GM19328 (cell line): ENCODE measurements at regions not wholly inside any gene's neighbourhood (a gene's known extent, or its start where the extent isn't known, plus 50 kb on each side); places are given as distances from the start of the nearest gene placed in this dataset.
"Not testable (repeated sequence)": the region's sequence is repeated elsewhere in the genome, so short reads cannot be mapped to it uniquely, and the experiment has no call there.

Experiments used
- ATAC-seq: cut with Tn5 transposase; IDR thresholded peaks from one replicate; pipeline ENCODE4 v1.9.1; 2021; ENCODE audit warnings: mild to moderate bottlenecking, moderate library complexity; ENCODE audit not compliant: unreplicated experiment

GRCh38 chr1:83167634-83168033 is 831.3 kb downstream of the TTLL7 start:
- not testable (repeated sequence) for ATAC-seq

GRCh38 chr1:83163879-83164475 is 835.0 kb downstream of the TTLL7 start:
- ATAC-seq: not testable (repeated sequence)

- ATAC-seq: not testable (repeated sequence)
These were observed 840.0 kb downstream of the TTLL7 start for GRCh38 chr1:83158924-83159323.

GRCh38 chr1:83154306-83154705 is 844.6 kb downstream of the TTLL7 start:
- not testable (repeated sequence) for ATAC-seq

- ATAC-seq: not testable (repeated sequence)
These were observed 847.6 kb downstream of the TTLL7 start for GRCh38 chr1:83151167-83151898.

GRCh38 chr1:83150479-83150878 is 848.5 kb downstream of the TTLL7 start:
- not testable (repeated sequence) for ATAC-seq

GRCh38 chr1:83145820-83146219 is 853.1 kb downstream of the TTLL7 start:
- not testable (repeated sequence) for ATAC-seq

- not testable (repeated sequence) for ATAC-seq
These were observed 856.1 kb downstream of the TTLL7 start for GRCh38 chr1:83142802-83143201.

GRCh38 chr1:83135524-83136157 is 863.3 kb downstream of the TTLL7 start:
- ATAC-seq: not testable (repeated sequence)

GRCh38 chr1:83134322-83135014 is 864.5 kb downstream of the TTLL7 start:
- ATAC-seq: not testable (repeated sequence)

- ATAC-seq: no peak
These were observed 867.3 kb downstream of the TTLL7 start for GRCh38 chr1:83131692-83131955.

GRCh38 chr1:83130886-83131691 is 867.8 kb downstream of the TTLL7 start:
- ATAC-seq: no peak

GRCh38 chr1:83129107-83129506 is 869.8 kb downstream of the TTLL7 start:
- ATAC-seq: no peak

GRCh38 chr1:83125456-83125855 is 873.5 kb downstream of the TTLL7 start:
- no peak for ATAC-seq

GRCh38 chr1:83123019-83123418 is 875.9 kb downstream of the TTLL7 start:
- ATAC-seq: no peak

GRCh38 chr1:83118472-83118871 is 880.5 kb downstream of the TTLL7 start:
- ATAC-seq: no peak

GRCh38 chr1:83117030-83117429 is 881.9 kb downstream of the TTLL7 start:
- not testable (repeated sequence) for ATAC-seq

- no peak for ATAC-seq
These were observed 883.1 kb downstream of the TTLL7 start for GRCh38 chr1:83115785-83116184.

- no peak for ATAC-seq
These were observed 884.6 kb downstream of the TTLL7 start for GRCh38 chr1:83114136-83114834.

GRCh38 chr1:83113652-83114051 is 885.3 kb downstream of the TTLL7 start:
- ATAC-seq: no peak
